Fibroblast of peridontal ligament (primary cell): ENCODE measurements at regions not wholly inside any gene's neighbourhood (a gene's known extent, or its start where the extent isn't known, plus 50 kb on each side); places are given as distances from the start of the nearest gene placed in this dataset.

Source experiments
- DNase-seq: peaks from one replicate; pipeline ENCODE4 v3.0.0-alpha.2; 2010; ENCODE audit errors: extremely low read depth

GRCh38 chr4:123497340-123497739 is 100.7 kb downstream of the SPRY1 start:
- no peak for DNase-seq

- DNase-seq, result no peak
Observed at GRCh38 chr4:123501733-123502132, 105.1 kb downstream of the SPRY1 start.

GRCh38 chr4:123503698-123504363 is 107.2 kb downstream of the SPRY1 start:
- no peak for DNase-seq

GRCh38 chr4:123505095-123506010 is 108.8 kb downstream of the SPRY1 start:
- DNase-seq, result peak; percentile 54

GRCh38 chr4:123506011-123506695 is 109.6 kb downstream of the SPRY1 start:
- DNase-seq, result no peak

- DNase-seq, result no peak
Observed at GRCh38 chr4:123507376-123507775, 110.8 kb downstream of the SPRY1 start.

- DNase-seq, result no peak
Observed at GRCh38 chr4:123510221-123510620, 113.6 kb downstream of the SPRY1 start.

GRCh38 chr4:123510659-123511058 is 114.1 kb downstream of the SPRY1 start:
- DNase-seq, result no peak

GRCh38 chr4:123516576-123516975 is 120.0 kb downstream of the SPRY1 start:
- DNase-seq, result no peak

GRCh38 chr4:123517176-123517575 is 120.6 kb downstream of the SPRY1 start:
- DNase-seq, result no peak

- peak; percentile 31 for DNase-seq
Observed at GRCh38 chr4:123517971-123518370, 121.4 kb downstream of the SPRY1 start.

- DNase-seq, result no peak
Observed at GRCh38 chr4:123520325-123520724, 123.7 kb downstream of the SPRY1 start.

GRCh38 chr4:123522081-123522480 is 125.5 kb downstream of the SPRY1 start:
- DNase-seq, result no peak

- no peak for DNase-seq
Observed at GRCh38 chr4:123522646-123523045, 126.1 kb downstream of the SPRY1 start.

- DNase-seq, result peak; percentile 54
Observed at GRCh38 chr4:123524958-123525628, 128.5 kb downstream of the SPRY1 start.

GRCh38 chr4:123526511-123526910 is 129.9 kb downstream of the SPRY1 start:
- DNase-seq, result no peak

GRCh38 chr4:123528501-123529277 is 132.1 kb downstream of the SPRY1 start:
- no peak for DNase-seq

- DNase-seq, result no peak
Observed at GRCh38 chr4:123529278-123529568, 132.6 kb downstream of the SPRY1 start.

GRCh38 chr4:123530357-123530756 is 133.8 kb downstream of the SPRY1 start:
- DNase-seq, result no peak

GRCh38 chr4:123535037-123535748 is 138.6 kb downstream of the SPRY1 start:
- DNase-seq, result no peak

- no peak for DNase-seq
Observed at GRCh38 chr4:123536225-123536624, 139.6 kb downstream of the SPRY1 start.
